ENCODE measurements at regions not wholly inside any gene's neighbourhood (a gene's known extent, or its start where the extent isn't known, plus 50 kb on each side); places are given as distances from the start of the nearest gene placed in this dataset.

DNA sequence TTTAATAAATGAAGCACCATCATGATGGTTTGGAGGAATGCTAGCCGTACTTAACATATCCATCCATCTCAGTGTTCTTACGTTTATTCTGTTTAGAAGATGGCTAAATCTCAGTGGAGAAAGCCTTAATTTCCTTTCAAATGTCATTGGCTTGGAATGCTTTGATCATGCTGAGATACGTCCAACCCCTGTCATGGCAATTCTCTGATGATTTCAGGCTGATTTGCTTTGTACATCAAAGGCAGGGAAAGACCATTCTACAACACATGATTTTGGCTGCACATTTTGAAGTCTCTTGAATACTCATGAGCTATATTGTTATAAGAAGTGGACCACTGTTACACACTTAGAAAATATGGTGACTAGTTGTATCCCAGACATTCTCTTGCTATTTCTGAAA, 1048.4 kb downstream of the MAT2B start:
- no peak for TF ChIP-seq ARNTL (CRISPR knock-in tag; IDR thresholded peaks at IDR 0.05; ENCODE audit: borderline replicate concordance, low read depth)
- no peak for TF ChIP-seq ZFP30 (CRISPR knock-in tag; IDR thresholded peaks at IDR 0.05)
- no peak for TF ChIP-seq ZC3H10 (CRISPR knock-in tag; IDR thresholded peaks at IDR 0.05)
- no peak for TF ChIP-seq CSRNP3 (CRISPR knock-in tag; IDR thresholded peaks at IDR 0.05)
- TF ChIP-seq ZFP3 (CRISPR knock-in tag; IDR thresholded peaks at IDR 0.05), result no peak
- no peak for TF ChIP-seq POU6F1 (CRISPR knock-in tag; IDR thresholded peaks at IDR 0.05; ENCODE audit: borderline replicate concordance, low read depth)
- TF ChIP-seq ISL1 (CRISPR knock-in tag; IDR thresholded peaks at IDR 0.05), result no peak
- no peak for TF ChIP-seq ESRRG (CRISPR knock-in tag; IDR thresholded peaks at IDR 0.05)
- TF ChIP-seq OSR1 (CRISPR knock-in tag; IDR thresholded peaks at IDR 0.05), result no peak
- TF ChIP-seq, protein P1, sequence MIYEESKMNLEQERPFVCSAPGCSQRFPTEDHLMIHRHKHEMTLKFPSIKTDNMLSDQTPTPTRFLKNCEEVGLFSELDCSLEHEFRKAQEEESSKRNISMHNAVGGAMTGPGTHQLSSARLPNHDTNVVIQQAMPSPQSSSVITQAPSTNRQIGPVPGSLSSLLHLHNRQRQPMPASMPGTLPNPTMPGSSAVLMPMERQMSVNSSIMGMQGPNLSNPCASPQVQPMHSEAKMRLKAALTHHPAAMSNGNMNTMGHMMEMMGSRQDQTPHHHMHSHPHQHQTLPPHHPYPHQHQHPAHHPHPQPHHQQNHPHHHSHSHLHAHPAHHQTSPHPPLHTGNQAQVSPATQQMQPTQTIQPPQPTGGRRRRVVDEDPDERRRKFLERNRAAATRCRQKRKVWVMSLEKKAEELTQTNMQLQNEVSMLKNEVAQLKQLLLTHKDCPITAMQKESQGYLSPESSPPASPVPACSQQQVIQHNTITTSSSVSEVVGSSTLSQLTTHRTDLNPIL (CRISPR knock-in tag; IDR thresholded peaks at IDR 0.05; ENCODE audit: low read depth), result no peak
- TF ChIP-seq ZNF8 (CRISPR knock-in tag; IDR thresholded peaks at IDR 0.05), result no peak
- TF ChIP-seq, protein P2, sequence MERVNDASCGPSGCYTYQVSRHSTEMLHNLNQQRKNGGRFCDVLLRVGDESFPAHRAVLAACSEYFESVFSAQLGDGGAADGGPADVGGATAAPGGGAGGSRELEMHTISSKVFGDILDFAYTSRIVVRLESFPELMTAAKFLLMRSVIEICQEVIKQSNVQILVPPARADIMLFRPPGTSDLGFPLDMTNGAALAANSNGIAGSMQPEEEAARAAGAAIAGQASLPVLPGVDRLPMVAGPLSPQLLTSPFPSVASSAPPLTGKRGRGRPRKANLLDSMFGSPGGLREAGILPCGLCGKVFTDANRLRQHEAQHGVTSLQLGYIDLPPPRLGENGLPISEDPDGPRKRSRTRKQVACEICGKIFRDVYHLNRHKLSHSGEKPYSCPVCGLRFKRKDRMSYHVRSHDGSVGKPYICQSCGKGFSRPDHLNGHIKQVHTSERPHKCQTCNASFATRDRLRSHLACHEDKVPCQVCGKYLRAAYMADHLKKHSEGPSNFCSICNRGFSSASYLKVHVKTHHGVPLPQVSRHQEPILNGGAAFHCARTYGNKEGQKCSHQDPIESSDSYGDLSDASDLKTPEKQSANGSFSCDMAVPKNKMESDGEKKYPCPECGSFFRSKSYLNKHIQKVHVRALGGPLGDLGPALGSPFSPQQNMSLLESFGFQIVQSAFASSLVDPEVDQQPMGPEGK (CRISPR knock-in tag; IDR thresholded peaks at IDR 0.05; ENCODE audit: borderline replicate concordance), result no peak
- TF ChIP-seq CSDC2 (CRISPR knock-in tag; IDR thresholded peaks at IDR 0.05), result no peak
- no peak for TF ChIP-seq TSHZ2 (CRISPR knock-in tag; IDR thresholded peaks at IDR 0.05)
- no peak for TF ChIP-seq TCF4 (CRISPR knock-in tag; IDR thresholded peaks at IDR 0.05; ENCODE audit: borderline replicate concordance)
- TF ChIP-seq SNAI2 (CRISPR knock-in tag; IDR thresholded peaks at IDR 0.05), result no peak
- TF ChIP-seq PPARA (CRISPR knock-in tag; IDR thresholded peaks at IDR 0.05; ENCODE audit: borderline replicate concordance), result no peak
- ATAC-seq, result no peak

DNA sequence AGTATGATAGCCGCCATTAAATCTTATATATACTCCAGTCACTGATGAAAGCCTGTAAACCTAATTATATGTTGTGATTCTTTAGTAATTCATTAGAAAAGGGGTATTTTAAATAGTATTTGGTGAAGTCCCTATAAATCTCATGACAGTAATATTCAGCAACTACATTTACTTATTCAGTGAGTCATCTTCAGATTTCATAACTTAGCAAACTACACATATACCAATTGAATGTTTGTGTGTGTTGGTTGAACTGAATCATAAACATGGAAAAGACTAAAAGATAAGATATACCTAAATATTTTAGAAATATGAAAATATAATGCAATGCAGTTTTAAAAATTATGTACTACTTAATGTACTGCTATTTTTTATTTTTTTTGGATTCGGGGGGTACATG, 1050.4 kb downstream of the MAT2B start:
- no peak for ATAC-seq
- TF ChIP-seq PPARA (CRISPR knock-in tag; IDR thresholded peaks at IDR 0.05; ENCODE audit: borderline replicate concordance), result no peak
- TF ChIP-seq, protein P1 (CRISPR knock-in tag; IDR thresholded peaks at IDR 0.05; ENCODE audit: low read depth), result no peak
- TF ChIP-seq ESRRG (CRISPR knock-in tag; IDR thresholded peaks at IDR 0.05), result no peak
- TF ChIP-seq TSHZ2 (CRISPR knock-in tag; IDR thresholded peaks at IDR 0.05), result no peak
- TF ChIP-seq RARB (CRISPR knock-in tag; IDR thresholded peaks at IDR 0.05), result no peak
- no peak for TF ChIP-seq TCF4 (CRISPR knock-in tag; IDR thresholded peaks at IDR 0.05; ENCODE audit: borderline replicate concordance)
- no peak for TF ChIP-seq ZFP30 (CRISPR knock-in tag; IDR thresholded peaks at IDR 0.05)
- TF ChIP-seq CSRNP3 (CRISPR knock-in tag; IDR thresholded peaks at IDR 0.05), result no peak
- no peak for TF ChIP-seq TOX (CRISPR knock-in tag; IDR thresholded peaks at IDR 0.05; ENCODE audit: borderline replicate concordance)
- TF ChIP-seq ZNF565 (CRISPR knock-in tag; conservative IDR thresholded peaks at IDR 0.05; ENCODE audit: low read depth), result no peak
- TF ChIP-seq, protein P2 (CRISPR knock-in tag; IDR thresholded peaks at IDR 0.05; ENCODE audit: borderline replicate concordance), result no peak
- no peak for TF ChIP-seq ISL1 (CRISPR knock-in tag; IDR thresholded peaks at IDR 0.05)
- no peak for TF ChIP-seq BACH2 (CRISPR knock-in tag; IDR thresholded peaks at IDR 0.05; ENCODE audit: borderline replicate concordance)

Data from SK-N-SH treated with all-trans-retinoic acid at 6 μM for 48 hours (cell line).